GM23248 (cell line): ENCODE measurements at regions not wholly inside any gene's neighbourhood (a gene's known extent, or its start where the extent isn't known, plus 50 kb on each side); places are given as distances from the start of the nearest gene placed in this dataset.

Source experiments
- EZH2 ChIP-seq: fragments of 200-600 bp; sonication (generic); IDR thresholded peaks from 2 replicates; pipeline ENCODE4 v1.6.1; 2018; ENCODE audit warnings: antibody characterized with exemption, mild to moderate bottlenecking; ENCODE audit not compliant: insufficient read depth, poor library complexity, severe bottlenecking
- EZH2phosphoT487 ChIP-seq: fragments of 200-600 bp; sonication (generic); IDR thresholded peaks from 2 replicates; pipeline ENCODE4 v1.6.1; 2018; ENCODE audit warnings: antibody characterized with exemption, moderate library complexity, mild to moderate bottlenecking, low read depth; ENCODE audit not compliant: insufficient read depth

GRCh38 chr6:148082044-148082443 is 260.6 kb upstream of the SASH1 start:
- TF ChIP-seq EZH2 (no peak), EZH2phosphoT487 (no peak)
